SH-SY5Y (cell line): ENCODE measurements at regions not wholly inside any gene's neighbourhood (a gene's known extent, or its start where the extent isn't known, plus 50 kb on each side); places are given as distances from the start of the nearest gene placed in this dataset.

Experiments
- GATA2 ChIP-seq: IDR thresholded peaks from 2 replicates; pipeline ENCODE4 v1.6.1; 2011; ENCODE audit warnings: mild to moderate bottlenecking, low read depth, low read length
- GATA3 ChIP-seq: IDR thresholded peaks from 2 replicates; pipeline ENCODE4 v1.6.1; 2011; ENCODE audit warnings: low read depth, mild to moderate bottlenecking, low read length, moderate library complexity

- no peak for TF ChIP-seq GATA2
- no peak for TF ChIP-seq GATA3
These were observed 53.1 kb upstream of the GNG2 start for GRCh38 chr14:51807356-51807755.
